Bronchial epithelial cell (primary cell): ENCODE measurements at regions not wholly inside any gene's neighbourhood (a gene's known extent, or its start where the extent isn't known, plus 50 kb on each side); places are given as distances from the start of the nearest gene placed in this dataset.

ENCODE experiments used
- DNase-seq: peaks from one replicate; pipeline ENCODE4 v3.0.0-alpha.2; 2010; ENCODE audit warnings: low read depth
- FAIRE-seq: peaks from 2 replicates; lab custom pipeline; 2011; peaks lifted over from hg19 to GRCh38; lab: Jason Lieb, UNC
- H3K27me3 ChIP-seq: 2 replicates; pipeline ENCODE4 v1.5.1; 2011; ENCODE audit warnings: low read length; ENCODE audit not compliant: control insufficient read depth, insufficient read depth
- H3K36me3 ChIP-seq: 2 replicates; pipeline ENCODE4 v1.5.1; 2011; ENCODE audit warnings: low read length; ENCODE audit not compliant: control insufficient read depth, insufficient read depth
- H3K4me3 ChIP-seq: 2 replicates; pipeline ENCODE4 v1.5.1; 2011; ENCODE audit warnings: mild to moderate bottlenecking, low read depth, low read length, control low read depth
- TF ChIP-seq, protein P1 (sequence below): IDR thresholded peaks from 2 replicates; pipeline ENCODE4 v1.5.1; 2011; ENCODE audit warnings: mild to moderate bottlenecking, moderate library complexity, low read length, control low read depth, inconsistent platforms; ENCODE audit not compliant: insufficient read depth, severe bottlenecking

DNA sequence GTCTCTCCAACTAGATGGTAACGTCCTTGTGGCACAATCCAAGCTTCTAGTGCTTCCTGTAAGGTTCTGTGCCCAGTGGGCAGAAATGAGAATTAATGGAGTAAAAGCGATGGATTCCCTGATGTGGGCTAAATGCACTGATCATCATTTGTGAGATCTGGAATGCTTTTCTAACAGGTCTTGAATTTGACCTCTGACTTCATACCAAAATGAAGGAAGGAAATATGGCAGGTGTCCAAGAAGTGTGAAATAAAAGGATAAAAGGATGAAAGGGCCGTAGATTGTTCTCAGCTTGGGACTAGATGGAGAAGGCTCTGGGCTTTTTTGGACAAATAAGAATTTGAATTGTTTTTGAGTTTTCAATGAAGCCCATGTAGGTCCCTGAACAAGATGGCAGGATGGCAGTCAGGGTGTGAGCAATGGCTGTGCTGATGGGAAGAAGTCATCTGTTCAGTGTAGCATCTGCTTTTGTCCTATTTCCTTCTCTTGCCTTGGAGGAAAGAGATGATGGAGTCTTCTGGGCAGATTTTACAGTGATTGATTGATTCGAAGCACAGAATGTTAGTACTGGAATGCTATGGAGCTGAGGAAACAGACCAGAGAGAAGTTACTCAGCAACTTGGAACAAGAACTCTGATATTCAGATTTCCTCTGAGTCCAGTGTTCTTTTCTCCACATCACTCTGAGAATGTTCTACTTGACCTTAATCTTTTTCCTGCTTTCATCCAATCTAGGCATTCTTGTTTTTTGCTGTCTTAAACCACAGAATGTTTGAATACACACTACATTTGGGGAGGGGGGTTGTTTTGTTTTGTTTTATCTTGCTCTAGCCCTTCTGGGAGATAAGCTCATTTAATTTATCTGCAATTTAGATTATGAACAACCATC lies 286.0 kb downstream of the HLX start:
- H3K27me3 ChIP-seq = no peaks in the 10 kb centered on the region
- no peaks in the 10 kb centered on the region for H3K36me3 ChIP-seq
- DNase-seq = no peak
- no peak for FAIRE-seq
- H3K4me3 ChIP-seq = no peak overlapping the region
- TF ChIP-seq, protein P1, sequence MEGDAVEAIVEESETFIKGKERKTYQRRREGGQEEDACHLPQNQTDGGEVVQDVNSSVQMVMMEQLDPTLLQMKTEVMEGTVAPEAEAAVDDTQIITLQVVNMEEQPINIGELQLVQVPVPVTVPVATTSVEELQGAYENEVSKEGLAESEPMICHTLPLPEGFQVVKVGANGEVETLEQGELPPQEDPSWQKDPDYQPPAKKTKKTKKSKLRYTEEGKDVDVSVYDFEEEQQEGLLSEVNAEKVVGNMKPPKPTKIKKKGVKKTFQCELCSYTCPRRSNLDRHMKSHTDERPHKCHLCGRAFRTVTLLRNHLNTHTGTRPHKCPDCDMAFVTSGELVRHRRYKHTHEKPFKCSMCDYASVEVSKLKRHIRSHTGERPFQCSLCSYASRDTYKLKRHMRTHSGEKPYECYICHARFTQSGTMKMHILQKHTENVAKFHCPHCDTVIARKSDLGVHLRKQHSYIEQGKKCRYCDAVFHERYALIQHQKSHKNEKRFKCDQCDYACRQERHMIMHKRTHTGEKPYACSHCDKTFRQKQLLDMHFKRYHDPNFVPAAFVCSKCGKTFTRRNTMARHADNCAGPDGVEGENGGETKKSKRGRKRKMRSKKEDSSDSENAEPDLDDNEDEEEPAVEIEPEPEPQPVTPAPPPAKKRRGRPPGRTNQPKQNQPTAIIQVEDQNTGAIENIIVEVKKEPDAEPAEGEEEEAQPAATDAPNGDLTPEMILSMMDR = no peak

DNA sequence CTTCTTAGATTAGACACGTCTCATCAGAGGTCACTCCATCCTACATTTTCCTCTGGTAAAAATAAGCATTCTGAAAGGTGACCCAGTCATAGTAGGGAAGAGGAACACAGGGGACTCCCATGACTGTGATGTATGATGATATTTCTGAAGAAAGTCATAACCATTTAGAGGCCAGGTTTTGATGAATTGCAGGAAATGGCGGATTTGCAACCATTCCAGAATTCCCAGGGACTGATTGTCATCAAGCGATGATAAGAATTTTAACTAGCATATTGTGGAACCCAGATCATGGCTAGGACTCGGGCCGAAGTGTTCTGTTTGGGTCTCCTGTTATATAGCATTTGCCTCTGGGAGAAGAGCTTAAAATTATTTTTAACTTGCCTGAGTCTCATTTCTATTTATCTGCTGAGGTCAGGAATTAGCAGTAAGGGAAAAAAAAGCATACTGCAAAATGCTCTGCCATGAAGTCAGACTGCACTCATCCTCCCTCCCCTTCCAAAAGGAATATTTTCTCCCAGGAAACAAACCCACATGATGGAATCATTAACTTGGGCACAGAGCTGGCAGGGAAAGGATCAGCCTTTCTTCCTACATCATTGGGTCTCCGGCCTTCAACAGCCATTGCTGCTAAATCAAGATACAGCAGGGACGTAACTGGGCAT lies 286.7 kb downstream of the HLX start:
- no peak overlapping the region for H3K4me3 ChIP-seq
- no peak for FAIRE-seq
- no peaks in the 10 kb centered on the region for H3K36me3 ChIP-seq
- TF ChIP-seq, protein P1 = no peak
- DNase-seq = no peak
- no peaks in the 10 kb centered on the region for H3K27me3 ChIP-seq

DNA sequence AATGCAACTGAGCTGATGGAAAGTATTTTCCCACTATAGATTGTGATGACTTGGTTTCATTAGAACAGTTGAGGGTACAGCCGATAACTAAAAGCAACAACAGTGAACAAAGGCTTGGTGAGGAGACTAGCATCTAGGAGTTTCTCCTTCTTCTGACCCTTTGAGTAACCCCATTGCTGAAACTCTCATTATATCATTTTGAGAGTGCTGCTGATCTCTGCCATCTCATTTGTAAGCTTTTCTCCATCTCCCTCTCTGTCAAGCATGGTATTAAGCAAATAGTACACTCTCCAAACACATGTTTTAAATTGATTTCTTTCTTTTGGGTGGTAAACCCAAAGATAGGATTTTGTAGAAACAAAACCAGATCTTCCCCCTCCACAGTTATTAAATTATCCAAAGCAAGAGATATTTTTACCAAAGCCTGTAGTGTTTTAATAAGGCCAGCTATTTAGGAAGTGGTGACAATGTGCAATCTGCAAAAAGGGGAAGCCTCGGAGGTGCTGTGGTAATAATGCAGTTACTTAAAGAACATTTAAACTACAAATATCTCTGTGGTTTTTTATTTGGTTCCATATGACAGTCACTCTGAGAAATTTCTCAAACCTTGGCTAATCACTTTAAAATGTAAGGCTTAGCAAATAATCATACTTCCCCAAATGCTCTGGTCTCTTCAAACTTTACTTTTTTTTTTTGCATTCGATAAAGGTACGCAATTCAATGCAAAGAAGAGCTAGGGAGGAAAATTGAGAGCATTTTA lies 287.5 kb downstream of the HLX start:
- TF ChIP-seq, protein P1 = no peak
- H3K36me3 ChIP-seq = no peaks in the 10 kb centered on the region
- DNase-seq (no peak), FAIRE-seq (no peak)
- no peaks in the 10 kb centered on the region for H3K27me3 ChIP-seq
- no peak overlapping the region for H3K4me3 ChIP-seq

DNA sequence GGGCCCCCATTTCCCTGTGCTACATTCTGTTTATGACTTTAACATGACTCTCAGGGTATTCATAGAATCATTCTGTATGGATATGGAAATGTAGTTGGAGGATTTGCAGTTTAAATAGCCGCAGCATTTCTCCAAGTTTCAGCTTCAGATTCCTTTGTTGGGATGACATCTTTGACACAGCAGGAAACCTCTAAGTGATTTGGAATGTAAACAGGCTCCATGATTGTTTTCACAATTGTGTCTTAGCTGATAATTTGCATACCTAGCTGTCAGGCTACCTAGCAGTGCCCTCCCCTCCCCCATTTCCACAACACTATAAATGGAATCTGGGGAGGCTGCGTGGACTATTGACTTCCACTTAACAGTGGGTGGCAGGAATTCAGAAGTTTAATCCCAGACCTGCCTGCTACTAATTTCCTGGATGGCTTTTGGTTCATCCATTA lies 290.2 kb downstream of the HLX start:
- FAIRE-seq (no peak), DNase-seq (peak; percentile 21)
- H3K36me3 ChIP-seq = no peaks in the 10 kb centered on the region
- H3K4me3 ChIP-seq = no peak overlapping the region
- no peaks in the 10 kb centered on the region for H3K27me3 ChIP-seq
- TF ChIP-seq, protein P1 = no peak

DNA sequence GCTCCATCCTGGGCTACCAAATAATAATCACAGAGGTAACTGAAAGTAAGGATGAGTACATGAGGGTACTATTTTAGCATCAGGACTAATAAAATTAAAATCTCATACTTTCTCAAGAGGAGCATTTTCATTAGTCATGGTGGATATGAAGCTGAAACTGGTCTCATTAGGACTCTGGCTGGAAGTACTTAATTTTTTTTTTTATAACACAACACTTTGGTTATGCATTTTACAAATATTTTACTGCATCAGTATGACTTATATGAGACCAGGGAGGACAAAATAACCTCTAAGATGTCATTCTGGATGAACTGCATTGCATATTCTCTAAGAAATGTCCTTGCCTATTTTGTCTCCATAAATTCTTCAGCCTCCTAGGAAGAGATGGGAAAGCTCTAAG lies 290.9 kb downstream of the HLX start:
- Histone ChIP-seq H3K27me3 (no peaks in the 10 kb centered on the region), H3K4me3 (no peak overlapping the region), H3K36me3 (no peaks in the 10 kb centered on the region)
- DNase-seq (no peak), FAIRE-seq (no peak)
- TF ChIP-seq, protein P1 = no peak
